AML-193 (cell line): ENCODE measurements at regions not wholly inside any gene's neighbourhood (a gene's known extent, or its start where the extent isn't known, plus 50 kb on each side); places are given as distances from the start of the nearest gene placed in this dataset.

ENCODE experiments used
- DNase-seq, 2 experiments: peaks; one replicate each; lab custom pipeline; 2025; lab: John Stamatoyannopoulos, UW

DNA sequence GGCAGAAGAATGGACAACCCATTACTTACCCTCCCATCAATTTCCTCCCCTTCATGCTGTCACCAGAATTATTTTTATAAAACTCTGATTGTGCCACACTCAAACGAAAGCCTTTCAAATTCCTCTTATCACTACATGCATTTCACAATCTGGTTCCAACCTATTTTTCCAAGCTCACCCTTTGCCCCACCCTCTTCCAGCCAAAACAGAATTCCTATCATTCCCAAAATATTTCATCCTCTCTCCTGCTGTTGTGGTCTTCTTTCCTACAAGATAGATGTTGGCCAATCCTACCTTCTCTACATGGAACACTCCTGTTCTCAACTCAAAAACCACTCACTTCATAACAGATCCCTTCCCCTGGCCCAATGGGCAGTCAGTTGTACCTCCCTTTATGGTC is 111.5 kb downstream of the ELAPOR2 start:
- DNase-seq, result no peak

DNA sequence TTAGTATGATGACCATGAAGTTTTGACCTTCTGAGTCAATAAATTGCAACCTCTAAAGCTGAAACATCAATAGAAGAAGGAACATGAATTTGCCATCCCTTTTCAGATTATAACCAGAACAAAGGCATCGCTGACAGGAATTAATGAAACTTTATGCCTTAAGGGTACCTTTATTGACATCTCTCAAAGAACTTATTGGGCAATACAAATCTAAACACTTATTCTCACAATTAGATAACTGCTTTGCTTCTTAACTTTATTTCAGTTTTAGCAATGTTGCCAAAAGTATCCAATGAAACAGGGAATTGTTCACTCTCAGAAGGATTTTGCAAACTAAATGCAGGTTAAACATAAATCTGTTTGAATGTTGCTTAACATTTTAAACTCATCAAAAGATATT is 116.0 kb downstream of the ELAPOR2 start:
- DNase-seq, result no peak

DNA sequence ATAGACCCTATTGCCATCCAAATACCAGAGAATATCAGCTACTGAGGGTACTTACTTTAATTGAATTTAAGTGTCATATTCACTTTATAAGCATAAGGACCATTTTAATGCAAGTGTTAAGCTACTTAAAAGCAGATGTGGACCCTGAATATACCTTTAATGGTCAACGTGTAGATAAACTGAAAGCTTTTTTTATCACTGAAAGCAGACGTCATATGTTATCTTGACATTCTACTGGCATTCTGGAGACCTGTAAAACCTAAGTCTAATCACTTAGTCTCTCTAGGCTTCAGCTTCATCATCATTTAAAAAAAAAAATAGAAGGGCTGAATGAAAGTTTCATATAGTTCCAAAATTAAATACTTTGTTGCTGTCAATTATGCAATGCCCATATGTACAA is 116.5 kb downstream of the ELAPOR2 start:
- no peak for DNase-seq

DNA sequence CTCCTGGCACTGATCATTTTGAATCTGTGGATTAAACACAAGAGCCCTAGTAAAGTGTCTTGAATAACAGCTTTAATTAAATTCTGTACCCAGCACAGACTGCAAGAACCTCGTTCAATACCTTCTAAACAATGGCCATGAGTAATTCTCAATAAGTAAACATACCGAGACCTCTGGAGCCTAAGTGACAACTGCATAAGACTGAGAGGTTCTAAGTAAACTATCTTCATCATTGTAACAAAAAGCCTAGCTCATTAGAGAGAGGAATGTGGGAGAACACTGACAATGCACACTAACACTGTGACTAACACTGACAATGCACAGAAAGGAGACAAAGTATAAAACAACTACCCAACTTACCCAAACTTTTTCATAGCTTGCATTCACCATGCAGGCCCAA is 117.4 kb downstream of the ELAPOR2 start:
- DNase-seq, result no peak

DNA sequence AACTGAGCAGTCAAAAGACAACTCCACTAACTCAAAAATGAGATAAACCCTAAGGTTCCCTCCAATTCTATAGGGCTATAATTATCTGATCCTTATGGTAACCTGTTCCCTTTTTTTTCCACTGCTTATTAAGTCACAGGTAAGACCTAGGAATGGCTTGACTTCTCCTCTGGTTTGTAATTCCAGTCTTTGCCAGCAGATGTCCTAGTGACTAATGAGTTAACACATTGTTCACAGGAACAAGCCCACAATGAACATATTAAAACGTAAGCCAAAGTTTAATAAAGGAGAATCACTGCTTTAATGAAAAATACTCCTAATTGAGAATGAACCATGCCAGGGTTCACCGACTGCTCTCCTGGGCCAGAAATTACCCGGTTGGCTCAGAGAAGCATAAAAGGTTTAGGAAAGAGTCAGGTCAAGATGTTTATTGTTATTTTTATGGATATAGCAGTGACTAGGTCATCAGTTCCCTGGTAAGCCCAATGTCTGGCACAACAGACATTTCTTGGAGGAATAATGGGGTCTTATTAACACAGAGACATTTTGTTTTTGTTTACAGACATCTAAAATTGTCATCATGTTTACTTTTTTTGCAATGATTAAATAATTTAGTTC is 120.1 kb downstream of the ELAPOR2 start:
- peak; percentile 27 to 39 for DNase-seq

DNA sequence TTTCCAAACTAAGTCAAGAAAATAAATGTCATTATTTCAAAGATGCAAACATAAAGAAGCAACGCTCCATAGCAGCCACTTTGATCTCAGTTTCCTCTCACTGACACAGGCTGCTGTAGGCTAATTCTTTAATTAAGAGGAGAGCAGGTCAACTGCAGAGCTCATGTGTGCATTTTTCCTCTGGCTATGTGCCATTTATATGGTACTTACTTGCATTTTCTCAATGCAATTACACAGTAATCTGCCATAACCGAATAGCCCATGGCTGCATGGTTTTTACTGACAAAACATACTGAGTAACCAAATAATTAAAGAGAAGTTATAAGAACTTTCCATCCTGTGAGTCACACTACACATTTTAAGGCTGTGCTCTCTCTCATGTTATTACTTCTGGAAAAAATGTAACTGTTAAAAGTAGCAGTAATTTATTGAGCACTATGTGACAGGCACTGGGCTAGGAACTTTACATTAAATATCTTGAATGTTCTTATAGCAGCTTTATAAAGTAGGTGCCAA is 122.0 kb downstream of the ELAPOR2 start:
- DNase-seq, result no peak

DNA sequence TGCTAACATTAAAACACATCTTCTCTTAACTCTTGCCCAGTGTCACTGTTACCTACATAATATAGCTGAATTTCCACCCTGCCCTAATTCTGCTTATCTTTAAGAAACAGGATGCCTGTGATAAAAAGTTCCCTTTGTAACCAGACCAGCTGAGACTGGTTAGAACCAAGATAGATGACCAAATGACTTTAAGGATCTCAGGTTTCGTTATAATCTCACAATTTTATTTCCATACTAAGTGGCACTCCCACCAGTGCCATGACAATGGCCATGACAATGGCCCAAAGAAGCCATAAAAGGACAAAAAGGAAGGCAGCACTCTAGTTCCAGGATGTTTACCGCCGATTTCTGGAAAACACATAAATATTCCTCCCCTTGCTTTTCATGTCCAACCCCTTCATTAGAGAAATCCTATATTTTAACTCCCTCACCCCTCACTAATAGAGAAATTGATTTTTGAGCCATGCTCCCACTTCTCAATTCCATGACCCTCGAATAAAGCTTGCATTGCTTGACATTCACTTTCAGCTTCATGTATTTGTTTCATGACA is 126.1 kb downstream of the ELAPOR2 start:
- DNase-seq, result no peak

DNA sequence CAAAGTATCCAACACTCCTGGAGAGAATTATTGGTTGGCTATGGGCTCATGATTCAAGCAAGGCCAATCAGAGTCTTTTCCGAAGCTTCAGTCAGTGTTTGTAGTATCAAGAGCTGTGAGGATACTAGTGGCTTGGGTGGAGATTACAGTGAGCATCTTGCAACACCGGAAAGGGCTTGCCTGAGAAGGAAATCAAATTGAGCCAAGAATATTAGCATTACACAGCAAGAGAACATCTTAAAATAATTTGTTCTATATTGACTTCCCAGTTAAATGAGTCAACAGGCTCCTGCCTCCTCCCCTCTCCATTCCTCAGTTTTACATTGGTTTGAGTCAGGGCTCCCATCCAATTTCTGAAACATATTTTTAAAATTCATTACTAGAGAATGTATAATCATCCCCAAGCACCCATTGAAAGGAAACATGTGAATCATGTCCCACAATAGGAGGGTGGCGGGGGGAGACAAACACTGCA is 127.4 kb downstream of the ELAPOR2 start:
- DNase-seq, result no peak

DNA sequence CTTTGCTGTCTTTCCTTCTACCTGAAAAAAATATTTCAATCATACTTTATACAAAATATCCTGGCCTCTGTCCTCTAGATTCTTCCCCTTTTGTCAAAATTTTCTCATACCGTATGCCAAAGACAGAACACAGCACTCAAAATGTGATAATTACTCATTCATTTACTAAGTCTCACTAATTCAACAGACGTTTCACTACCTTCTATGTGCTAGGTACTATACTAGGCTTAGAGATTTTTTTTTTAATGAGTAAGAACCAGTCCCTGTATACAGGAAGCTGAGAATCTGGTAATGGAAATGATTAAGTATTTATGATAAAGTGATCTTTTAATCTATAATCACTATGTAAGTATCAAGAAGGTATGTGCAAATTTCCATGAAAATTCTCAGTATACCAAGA is 128.0 kb downstream of the ELAPOR2 start:
- DNase-seq, result no peak

DNA sequence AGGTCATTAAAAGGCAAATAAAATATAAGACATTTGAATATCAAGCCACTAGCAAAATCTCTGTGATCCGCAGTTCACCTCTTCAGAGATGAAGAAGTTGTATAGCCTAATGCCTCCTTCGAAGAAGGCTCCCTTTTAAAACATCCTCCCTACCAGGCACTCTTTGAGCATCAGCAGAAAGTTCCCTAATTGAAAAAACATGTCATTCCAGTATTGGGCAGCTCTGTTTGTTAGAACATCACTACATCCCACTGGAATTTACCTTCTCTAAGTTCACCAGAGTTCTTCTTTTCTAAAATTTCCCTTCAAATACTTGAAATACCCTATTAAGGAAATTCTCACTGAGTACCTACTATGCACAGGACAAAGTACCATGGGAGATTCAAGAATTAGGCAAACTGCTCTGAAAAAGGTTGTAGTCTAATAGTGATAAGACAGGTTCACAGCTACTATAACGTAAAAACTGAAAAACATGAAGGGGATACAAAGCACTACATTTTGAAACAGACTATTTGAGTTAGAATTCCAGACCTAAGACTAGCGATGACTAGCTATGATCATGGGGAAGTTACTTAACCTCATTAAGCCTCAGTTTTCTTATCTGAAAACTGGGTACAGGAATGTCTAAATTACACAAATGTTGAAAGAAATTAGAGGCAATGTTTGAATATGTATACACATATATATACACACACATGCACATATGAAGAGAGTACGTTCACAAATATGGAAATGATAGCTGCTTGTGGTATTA is 128.7 kb downstream of the ELAPOR2 start:
- no peak for DNase-seq

DNA sequence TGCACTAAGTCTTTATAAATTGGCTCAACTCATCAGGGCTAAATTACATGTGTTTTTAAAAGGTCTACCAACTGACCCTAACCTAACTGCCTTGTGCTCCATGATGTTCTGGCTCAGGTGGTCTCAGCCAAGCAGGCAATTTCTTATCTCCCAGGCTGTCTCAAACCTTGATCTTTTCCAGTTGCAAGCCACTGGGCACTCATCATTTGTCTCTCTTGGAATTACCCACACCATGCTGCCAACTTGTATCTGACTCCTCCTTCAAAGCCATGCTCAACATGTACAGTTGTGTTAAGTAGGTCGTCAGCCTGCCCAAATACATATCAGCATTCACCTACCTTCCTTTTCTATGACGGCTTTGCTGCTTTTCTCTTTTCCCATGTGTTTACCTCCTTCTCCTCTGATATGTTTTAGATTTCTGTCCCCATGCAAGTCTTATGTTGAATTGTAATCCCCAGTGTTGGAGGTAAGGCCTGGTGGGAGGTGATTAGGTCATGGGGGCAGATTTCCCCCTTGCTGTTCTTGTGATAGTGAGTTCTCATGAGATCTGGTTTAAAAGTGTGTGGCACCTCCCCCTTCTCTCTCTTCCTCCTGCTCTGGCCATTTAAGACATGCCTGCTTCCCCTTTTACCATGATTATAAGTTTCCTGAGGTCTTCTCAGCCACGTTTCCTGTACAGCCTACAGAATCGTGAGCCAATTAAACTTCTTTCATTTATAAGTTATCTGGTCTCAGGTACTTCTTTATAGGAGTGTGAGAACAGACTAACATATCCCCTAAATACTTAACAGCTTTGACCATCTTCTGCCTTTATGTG is 130.0 kb downstream of the ELAPOR2 start:
- no peak for DNase-seq

DNA sequence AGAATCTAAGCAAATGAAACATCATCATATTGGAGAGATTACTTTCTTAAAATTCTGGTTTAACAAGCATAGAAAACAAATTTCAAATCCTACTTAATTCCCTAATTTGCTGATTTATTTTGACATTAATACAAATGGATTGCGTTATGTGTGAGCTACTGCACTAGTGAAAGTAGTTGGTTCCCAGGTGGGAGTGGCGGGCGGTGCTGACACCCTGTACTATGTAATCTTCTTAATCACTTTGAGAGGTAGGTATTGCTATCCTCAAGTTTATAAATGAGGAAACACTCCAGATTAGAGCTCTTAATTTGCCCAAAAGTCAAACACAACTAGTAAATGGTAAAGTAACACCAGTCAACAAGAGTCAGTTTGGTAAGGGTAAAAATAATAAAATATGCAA is 131.1 kb downstream of the ELAPOR2 start:
- no peak for DNase-seq

DNA sequence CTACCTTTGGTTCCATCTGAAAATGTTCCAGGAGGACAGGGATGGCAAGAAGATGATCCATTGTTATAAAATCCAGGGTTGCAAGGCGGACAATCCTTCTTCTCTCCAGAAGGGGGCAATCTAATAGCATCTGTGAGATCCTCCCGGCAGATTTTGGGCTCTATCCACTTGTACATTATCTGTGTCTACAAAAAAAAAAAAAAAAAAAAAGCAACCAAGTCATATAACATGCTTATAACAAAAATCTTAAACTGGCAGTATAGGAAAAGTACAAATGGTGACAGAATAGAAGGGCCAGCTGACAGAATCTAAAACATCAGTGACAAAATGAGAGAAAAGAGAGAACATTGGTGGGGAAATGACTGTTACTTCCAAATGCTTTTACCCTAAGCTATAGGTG is 132.7 kb downstream of the ELAPOR2 start:
- DNase-seq, result peak; percentile 31 to 44

DNA sequence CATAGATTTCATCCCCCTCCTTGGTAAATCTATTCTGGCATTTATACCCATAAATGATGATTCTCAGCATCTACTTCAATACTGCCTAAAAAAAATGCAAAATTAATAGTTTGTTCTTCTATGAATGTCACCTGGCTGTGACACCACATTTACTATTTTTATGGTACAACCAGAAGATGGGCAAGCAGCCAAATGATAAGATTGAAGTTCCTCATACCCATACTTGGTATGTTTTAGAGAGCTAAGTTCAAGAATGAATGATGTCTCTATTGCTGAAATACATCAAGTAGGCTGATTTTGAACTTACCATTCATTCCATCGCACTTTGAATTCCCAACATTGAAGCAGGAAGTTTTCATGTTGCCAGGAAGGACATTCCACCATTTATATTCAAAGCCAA is 134.2 kb downstream of the ELAPOR2 start:
- DNase-seq, result no peak

DNA sequence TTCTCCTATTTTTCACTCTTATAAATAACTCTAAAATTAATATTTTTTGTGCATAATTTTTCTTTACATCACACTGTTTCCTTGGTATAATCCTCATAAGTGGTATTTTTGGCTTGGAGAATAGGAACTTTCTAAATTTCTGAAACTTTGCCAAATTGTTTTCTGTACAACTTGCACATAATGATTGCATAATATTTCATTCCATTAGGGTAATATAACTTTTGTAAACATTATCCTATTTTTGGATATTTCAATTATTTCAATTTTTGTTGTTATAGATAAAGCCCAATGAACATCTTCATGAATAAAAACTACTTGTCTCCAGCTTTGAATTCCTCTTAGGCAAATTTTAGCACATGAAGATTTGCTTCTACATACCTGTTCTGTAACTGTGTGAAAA is 135.9 kb downstream of the ELAPOR2 start:
- no peak for DNase-seq

DNA sequence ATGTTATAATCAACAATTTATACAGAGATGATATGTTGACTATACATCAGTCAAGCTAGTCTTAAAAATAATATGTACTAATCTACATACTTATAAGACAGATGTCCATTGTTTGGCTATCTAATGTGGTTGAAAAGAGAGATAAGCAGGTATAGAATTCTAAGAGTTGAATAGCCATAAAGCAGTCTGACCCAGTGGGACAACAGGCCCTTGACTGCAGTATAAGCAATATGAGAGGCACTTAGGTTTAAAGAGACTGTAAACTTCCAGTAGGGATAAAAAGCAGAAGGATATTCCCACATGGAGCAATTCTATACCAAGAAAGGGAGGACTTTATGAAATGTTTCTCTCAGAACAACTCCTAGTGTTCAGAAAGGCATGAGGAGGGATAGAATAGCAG is 139.3 kb downstream of the ELAPOR2 start:
- no peak for DNase-seq

DNA sequence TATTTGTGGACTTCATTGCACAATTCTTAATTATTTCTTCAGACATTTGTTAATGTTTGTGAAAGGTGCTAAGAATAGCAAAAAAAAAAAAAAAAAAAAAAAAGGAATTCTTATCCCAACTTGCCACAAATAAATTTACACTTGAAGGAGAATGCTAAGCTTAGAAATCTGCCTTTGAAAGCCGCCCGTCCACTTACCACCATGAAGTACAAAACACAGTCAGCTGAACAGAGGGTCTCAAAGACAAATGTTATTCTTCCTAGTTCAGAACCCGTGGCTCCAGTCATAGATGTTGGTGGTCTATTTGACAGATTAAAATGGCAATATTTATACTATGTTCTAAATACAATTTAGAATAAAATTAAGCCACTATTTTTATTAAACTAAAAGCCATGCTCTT is 141.2 kb downstream of the ELAPOR2 start:
- no peak for DNase-seq

DNA sequence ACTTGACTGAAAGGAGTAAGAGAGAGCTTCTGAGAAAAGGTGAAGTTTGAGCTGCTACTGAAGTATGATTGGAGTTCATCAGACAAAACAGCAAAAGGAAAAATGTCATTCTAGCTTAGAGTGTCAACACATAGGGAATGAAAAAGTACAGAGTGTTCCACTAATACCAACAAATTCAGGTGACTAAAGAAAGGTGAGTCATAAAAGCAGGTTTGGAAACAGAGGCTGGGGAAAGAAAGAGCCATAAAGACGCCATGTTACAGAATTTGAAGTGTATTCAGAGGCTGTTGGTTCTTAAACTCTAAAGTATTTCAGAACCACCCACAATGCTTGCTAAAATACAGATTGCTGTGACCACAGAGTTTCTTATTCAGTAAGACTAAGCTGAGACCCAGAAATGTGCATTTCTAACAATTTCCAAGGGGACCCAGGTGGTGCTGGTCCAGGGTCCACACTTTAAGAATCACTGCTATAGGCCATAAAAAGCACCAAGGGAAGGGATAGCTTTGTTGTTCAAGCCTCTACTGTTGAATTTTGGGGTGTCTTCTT is 143.1 kb downstream of the ELAPOR2 start:
- DNase-seq, result no peak

DNA sequence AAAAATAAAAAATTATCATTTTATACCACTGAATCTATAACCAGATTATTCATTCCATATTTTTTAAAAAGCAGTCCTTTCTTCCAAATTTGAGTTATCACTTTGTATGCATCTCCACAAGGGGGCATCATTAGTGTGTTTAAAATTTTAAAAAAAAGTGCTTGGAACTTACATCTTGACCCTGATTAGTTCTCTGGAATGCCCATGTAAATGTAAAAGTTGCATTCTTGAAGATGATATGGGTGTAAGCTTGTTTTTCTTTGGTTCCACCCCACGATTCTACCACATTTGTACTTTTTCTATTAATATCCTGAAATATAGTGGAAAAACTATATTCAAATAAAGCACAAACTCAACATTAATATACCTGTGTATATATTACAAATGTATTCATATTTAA is 144.9 kb downstream of the ELAPOR2 start:
- peak; percentile 9 to 16 for DNase-seq
